ENCODE measurements at regions not wholly inside any gene's neighbourhood (a gene's known extent, or its start where the extent isn't known, plus 50 kb on each side); places are given as distances from the start of the nearest gene placed in this dataset.

DNA sequence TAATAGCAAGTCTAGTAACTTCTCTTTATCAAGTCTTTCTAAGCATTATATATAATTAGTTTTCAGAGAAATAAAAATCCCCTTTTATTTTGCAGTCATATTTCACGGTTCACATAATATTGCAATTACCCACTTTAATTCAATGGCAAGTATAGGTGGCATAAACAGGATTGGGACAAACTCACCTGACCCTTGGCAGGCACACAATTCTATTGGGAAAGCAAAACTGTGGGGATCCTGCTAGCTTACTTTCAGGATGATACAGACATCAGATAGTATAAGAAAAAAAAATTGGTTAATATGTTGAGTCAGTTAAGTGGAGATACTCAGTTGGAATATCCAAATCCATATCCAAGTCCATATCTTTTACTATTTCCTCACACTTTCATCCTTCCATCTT, 294.8 kb downstream of the SNX13 start:
- Histone ChIP-seq H3K4me1 (no peaks in the 10 kb centered on the region), H2AFZ (no peak overlapping the region), H3K4me2 (ENCODE audit: low read length) (no peak overlapping the region), H3K4me3 (ENCODE audit: low read depth, low read length) (no peak overlapping the region), H3K79me2 (no peaks in the 10 kb centered on the region), H3K27ac (no peak overlapping the region), H3K9me3 (ENCODE audit: control insufficient read depth, low read length) (no peaks in the 10 kb centered on the region), H3K27me3 (ENCODE audit: control insufficient read depth, insufficient read depth, low read length) (no peaks in the 10 kb centered on the region), H3K36me3 (ENCODE audit: control insufficient read depth, insufficient read depth, low read length) (no peaks in the 10 kb centered on the region), H3K9ac (no peak overlapping the region)
- TF ChIP-seq, protein P1, sequence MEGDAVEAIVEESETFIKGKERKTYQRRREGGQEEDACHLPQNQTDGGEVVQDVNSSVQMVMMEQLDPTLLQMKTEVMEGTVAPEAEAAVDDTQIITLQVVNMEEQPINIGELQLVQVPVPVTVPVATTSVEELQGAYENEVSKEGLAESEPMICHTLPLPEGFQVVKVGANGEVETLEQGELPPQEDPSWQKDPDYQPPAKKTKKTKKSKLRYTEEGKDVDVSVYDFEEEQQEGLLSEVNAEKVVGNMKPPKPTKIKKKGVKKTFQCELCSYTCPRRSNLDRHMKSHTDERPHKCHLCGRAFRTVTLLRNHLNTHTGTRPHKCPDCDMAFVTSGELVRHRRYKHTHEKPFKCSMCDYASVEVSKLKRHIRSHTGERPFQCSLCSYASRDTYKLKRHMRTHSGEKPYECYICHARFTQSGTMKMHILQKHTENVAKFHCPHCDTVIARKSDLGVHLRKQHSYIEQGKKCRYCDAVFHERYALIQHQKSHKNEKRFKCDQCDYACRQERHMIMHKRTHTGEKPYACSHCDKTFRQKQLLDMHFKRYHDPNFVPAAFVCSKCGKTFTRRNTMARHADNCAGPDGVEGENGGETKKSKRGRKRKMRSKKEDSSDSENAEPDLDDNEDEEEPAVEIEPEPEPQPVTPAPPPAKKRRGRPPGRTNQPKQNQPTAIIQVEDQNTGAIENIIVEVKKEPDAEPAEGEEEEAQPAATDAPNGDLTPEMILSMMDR (IDR thresholded peaks at IDR 0.05): no peak

- H3K27me3 ChIP-seq (ENCODE audit: control insufficient read depth, insufficient read depth, low read length): no peaks in the 10 kb centered on the region
- H3K4me1 ChIP-seq: no peaks in the 10 kb centered on the region
- H3K27ac ChIP-seq: no peak overlapping the region
- no peak overlapping the region for H3K4me2 ChIP-seq (ENCODE audit: low read length)
- H2AFZ ChIP-seq: no peak overlapping the region
- TF ChIP-seq, protein P1 (IDR thresholded peaks at IDR 0.05): no peak
- H3K79me2 ChIP-seq: no peaks in the 10 kb centered on the region
- H3K4me3 ChIP-seq (ENCODE audit: low read depth, low read length): no peak overlapping the region
- H3K9me3 ChIP-seq (ENCODE audit: control insufficient read depth, low read length): no peaks in the 10 kb centered on the region
- no peaks in the 10 kb centered on the region for H3K36me3 ChIP-seq (ENCODE audit: control insufficient read depth, insufficient read depth, low read length)
- no peak overlapping the region for H3K9ac ChIP-seq
These were observed 293.9 kb downstream of the SNX13 start for GRCh38 chr7:17646253-17646956.

- Histone ChIP-seq H3K27me3 (ENCODE audit: control insufficient read depth, insufficient read depth, low read length) (no peaks in the 10 kb centered on the region), H3K27ac (no peak overlapping the region), H2AFZ (no peak overlapping the region), H3K4me2 (ENCODE audit: low read length) (no peak overlapping the region), H3K4me1 (no peaks in the 10 kb centered on the region), H3K4me3 (ENCODE audit: low read depth, low read length) (no peak overlapping the region), H3K9ac (no peak overlapping the region), H3K79me2 (no peaks in the 10 kb centered on the region), H3K9me3 (ENCODE audit: control insufficient read depth, low read length) (no peaks in the 10 kb centered on the region), H3K36me3 (ENCODE audit: control insufficient read depth, insufficient read depth, low read length) (no peaks in the 10 kb centered on the region)
- TF ChIP-seq, protein P1 (IDR thresholded peaks at IDR 0.05): no peak
These were observed 289.0 kb downstream of the SNX13 start for GRCh38 chr7:17651341-17651740.

DNA sequence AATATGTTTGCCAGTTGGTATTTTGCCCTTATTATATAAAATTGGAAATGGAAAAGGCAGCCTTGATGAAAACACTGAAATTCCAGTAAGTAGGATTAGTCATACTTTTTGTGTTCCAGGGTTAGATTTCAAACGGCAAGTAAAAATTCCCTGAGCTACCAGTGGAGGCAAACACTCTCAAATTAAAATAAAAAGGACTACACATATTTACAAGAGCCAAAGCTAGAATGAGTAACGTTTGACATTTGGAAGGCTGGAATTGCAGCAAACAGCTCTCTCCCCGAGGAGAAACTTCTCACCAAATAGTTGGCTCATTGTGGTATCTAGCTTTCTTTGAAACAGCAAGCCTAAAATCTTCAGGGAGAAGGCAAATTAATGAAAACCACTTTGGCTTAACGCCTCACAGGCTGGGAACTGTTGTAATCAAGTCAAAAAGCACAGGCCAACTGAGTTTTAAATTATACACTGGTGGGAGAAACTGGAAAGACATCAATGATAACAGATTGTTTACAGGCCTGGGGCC, 288.4 kb downstream of the SNX13 start:
- no peaks in the 10 kb centered on the region for H3K9me3 ChIP-seq (ENCODE audit: control insufficient read depth, low read length)
- H3K79me2 ChIP-seq: no peaks in the 10 kb centered on the region
- H2AFZ ChIP-seq: peak overlapping the region; percentile 5
- no peaks in the 10 kb centered on the region for H3K27me3 ChIP-seq (ENCODE audit: control insufficient read depth, insufficient read depth, low read length)
- no peaks in the 10 kb centered on the region for H3K36me3 ChIP-seq (ENCODE audit: control insufficient read depth, insufficient read depth, low read length)
- no peak overlapping the region for H3K4me2 ChIP-seq (ENCODE audit: low read length)
- H3K9ac ChIP-seq: no peak overlapping the region
- no peak overlapping the region for H3K27ac ChIP-seq
- no peak overlapping the region for H3K4me3 ChIP-seq (ENCODE audit: low read depth, low read length)
- no peaks in the 10 kb centered on the region for H3K4me1 ChIP-seq
- TF ChIP-seq, protein P1 (IDR thresholded peaks at IDR 0.05): no peak

DNA sequence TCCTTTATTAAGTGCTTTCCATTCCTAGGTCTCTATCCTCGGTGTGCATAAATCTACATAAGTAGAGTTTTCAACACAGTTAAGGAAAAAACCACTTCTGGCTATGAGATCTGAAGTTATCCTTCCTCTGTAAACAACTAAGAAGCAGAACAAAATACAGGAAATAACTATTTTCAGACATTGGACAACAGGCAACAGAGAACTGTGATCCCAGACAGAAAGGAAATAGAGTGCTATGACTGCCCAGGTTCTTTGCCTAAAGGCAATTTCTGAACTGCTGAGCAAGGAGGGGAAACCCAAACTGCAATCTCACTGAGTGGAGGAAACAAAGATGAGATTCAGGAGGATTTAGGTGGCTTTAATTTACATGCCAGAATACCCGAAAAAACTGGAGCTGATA, 285.4 kb downstream of the SNX13 start:
- TF ChIP-seq, protein P1 (IDR thresholded peaks at IDR 0.05): no peak

More for the DNA sequence above, 285.4 kb downstream of the SNX13 start:
- no peaks in the 10 kb centered on the region for H3K9me3 ChIP-seq (ENCODE audit: control insufficient read depth, low read length)
- H3K4me3 ChIP-seq (ENCODE audit: low read depth, low read length): no peak overlapping the region
- H3K4me1 ChIP-seq: no peaks in the 10 kb centered on the region
- H3K36me3 ChIP-seq (ENCODE audit: control insufficient read depth, insufficient read depth, low read length): no peaks in the 10 kb centered on the region
- no peaks in the 10 kb centered on the region for H3K27me3 ChIP-seq (ENCODE audit: control insufficient read depth, insufficient read depth, low read length)
- H3K9ac ChIP-seq: no peak overlapping the region
- no peak overlapping the region for H2AFZ ChIP-seq
- H3K79me2 ChIP-seq: no peaks in the 10 kb centered on the region
- no peak overlapping the region for H3K27ac ChIP-seq
- H3K4me2 ChIP-seq (ENCODE audit: low read length): no peak overlapping the region
